ENCODE measurements at regions not wholly inside any gene's neighbourhood (a gene's known extent, or its start where the extent isn't known, plus 50 kb on each side); places are given as distances from the start of the nearest gene placed in this dataset.
A peak's percentile ranks its signal among the peaks of the same experiment; 100 is the strongest.
"Not testable (repeated sequence)": the region's sequence is repeated elsewhere in the genome, so short reads cannot be mapped to it uniquely, and the experiment has no call there.

DNA sequence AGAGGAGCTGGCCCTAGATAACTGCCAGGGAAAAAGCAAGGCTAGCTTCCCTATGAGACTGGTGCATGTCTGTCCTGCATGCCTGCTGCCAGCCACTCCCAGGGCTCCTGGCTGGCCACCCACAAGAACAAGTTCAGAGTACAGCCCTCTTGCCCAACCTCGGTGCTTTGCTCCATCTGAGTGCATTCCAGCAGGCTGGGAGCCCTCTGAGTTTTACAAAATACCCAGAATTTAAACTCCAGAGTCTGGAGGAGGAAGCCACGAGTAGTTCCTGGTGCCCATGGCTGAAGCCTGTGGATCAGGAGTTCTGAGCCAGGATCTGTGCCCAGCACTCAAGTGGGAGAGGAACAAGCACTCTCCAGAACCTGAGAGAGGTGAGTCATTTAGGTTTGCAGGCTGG lies 111.6 kb downstream of the MAGEE2 start:
- DNase-seq = no peak

DNA sequence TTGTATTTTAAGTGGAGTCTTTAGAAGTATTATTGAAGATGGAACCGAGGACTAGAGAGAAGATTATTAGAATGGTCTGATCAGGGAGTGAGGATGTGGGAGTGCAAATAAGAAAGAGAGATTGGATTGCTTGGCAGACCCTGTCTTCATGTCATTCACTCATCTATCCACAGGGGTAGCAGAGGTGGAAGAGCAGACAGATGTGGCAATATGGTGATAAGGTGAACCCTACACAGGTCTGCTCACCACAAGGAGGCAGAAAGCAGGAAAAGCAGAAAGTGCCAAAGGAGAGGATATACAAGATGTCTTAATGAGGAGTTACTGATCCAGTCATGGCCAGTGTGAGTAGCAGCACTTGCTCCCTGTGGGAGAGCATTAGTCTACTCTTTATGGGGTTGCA lies 129.4 kb downstream of the MAGEE2 start:
- DNase-seq = no peak

DNA sequence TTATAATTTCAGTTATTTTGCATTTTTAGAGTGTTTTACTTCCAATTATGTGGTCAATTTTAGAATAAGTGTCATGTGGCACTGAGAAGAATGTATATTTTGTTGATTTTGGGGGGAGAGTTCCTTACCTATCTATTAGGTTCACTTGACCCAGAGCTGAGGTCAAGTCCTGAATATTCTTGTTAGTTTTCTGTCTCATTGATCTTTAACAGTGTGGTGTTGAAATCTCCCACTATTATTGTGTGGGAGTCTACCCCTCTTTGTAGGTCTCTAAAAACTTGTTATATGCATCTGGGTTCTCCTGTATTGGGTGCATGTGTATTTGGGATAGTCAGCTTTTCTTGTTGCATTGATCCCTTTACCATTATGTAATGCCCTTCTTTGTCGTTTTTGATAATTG lies 127.0 kb upstream of the ZDHHC15 start:
- no peak for DNase-seq

DNA sequence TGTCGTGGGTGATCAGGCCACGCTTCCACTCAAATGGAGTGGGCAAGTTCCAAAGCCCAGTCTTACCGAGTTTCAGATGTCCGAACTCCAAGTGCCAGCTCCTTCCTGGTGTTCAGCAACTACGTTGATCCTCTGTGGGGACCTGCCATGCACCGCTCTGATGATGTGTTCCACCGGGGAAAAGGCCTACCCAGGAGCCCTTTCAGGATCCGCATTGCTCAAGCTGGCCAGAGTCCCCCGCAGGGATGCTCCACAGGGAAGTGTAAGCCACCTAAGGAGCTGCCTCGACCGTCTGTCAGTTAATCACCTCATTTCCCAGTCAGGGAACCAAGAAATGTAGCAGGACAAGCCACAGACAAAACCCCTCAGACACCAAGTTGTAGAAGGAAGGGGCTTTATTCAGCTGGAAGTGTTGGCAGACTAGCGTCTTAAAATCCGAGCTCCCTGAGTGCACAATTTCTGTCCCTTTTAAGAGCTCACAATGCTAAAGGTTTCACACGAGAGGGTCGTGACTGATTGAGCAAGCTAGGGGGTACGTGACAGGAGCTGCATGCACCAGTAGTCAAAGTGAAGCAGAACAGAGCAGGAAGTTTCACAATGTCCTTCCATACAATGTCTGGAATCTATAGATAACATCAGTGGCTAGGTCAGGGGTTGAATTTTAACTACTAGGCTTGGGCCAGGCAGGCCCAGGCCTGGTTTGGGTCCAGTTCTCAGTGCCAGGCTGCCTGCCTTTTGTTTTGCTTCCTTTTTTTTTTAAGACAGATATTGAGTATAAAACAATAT lies 126.2 kb upstream of the ZDHHC15 start:
- DNase-seq = no peak

- no peak for DNase-seq
These were observed 120.0 kb upstream of the ZDHHC15 start for GRCh38 chrX:75642811-75643361.

DNA sequence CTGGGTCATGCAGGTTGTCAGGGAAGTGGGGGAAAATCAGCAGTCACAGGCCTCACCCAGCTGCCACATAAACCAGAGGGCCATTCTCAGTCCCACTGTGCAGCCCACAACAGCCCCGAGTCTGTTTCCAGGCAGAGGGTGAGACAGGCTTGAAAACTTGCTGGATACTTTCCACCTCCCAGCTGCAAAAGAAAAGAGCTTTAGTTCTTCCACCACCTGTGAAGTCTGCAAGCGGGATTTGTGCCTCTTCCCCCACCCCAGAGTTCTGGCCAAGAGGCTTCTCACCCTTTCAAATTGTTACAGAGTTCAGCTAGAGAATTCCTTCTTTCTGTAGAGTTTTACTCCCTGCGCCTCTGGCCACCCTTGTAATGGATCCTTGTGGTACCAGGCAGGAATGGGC lies 115.5 kb upstream of the ZDHHC15 start:
- no peak for DNase-seq

DNA sequence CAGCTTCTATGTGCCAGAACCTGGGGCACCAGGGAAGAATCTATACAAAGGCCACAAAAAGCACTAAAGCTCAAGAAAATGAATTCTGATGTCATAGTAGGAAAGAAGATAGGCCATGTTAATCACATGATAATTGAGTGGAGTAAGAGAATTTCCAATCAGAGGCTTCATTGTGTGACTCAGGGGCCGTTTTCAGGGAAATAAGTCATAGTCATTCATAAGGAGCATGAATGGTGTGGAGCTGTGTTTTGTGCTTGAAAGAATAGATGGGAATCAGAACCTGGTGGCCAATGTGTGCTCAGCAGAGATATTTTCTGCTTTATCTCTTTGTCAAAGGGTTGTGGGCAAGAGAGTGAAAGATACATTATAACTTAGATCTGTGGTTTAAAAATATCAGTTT lies 102.4 kb upstream of the ZDHHC15 start:
- DNase-seq = no peak

GRCh38 chrX:75623535-75623934 lies 100.7 kb upstream of the ZDHHC15 start:
- DNase-seq = no peak

DNA sequence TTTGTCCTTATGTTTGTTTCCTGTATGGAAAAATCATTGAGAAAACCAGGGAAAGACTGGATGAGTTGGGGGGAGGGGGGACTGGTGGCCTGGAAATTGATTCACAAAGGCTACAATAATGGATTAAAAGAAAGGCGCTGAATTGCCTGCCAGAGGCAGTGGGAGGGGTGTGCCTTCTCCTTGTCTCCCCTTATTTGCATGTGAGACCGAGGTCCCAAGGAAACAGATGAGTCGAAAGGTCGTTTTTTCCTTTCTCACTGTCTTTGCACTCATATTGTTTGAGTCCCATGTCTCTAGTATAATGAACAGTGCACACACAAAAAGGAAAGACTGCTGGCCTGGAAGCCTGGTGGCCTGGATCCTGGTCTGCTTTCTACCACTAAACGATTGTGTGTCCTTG lies 86.6 kb upstream of the ZDHHC15 start:
- no peak for DNase-seq

GRCh38 chrX:75603833-75604232 lies 81.0 kb upstream of the ZDHHC15 start:
- DNase-seq = peak; percentile 13

- not testable (repeated sequence) for DNase-seq
These were observed 79.2 kb upstream of the ZDHHC15 start for GRCh38 chrX:75602022-75602421.

GRCh38 chrX:75596178-75596577 lies 73.3 kb upstream of the ZDHHC15 start:
- no peak for DNase-seq

- DNase-seq = not testable (repeated sequence)
These were observed 70.3 kb upstream of the ZDHHC15 start for GRCh38 chrX:75593186-75593585.

- no peak for DNase-seq
These were observed 59.7 kb upstream of the ZDHHC15 start for GRCh38 chrX:75582511-75582910.
